Right forelimb (tissue), 1 donor: ENCODE measurements at regions not wholly inside any gene's neighbourhood (a gene's known extent, or its start where the extent isn't known, plus 50 kb on each side); places are given as distances from the start of the nearest gene placed in this dataset.
"Not testable (repeated sequence)": the region's sequence is repeated elsewhere in the genome, so short reads cannot be mapped to it uniquely, and the experiment has no call there.

Experiments
- DNase-seq: peaks from one replicate; pipeline ENCODE4 v3.0.0-alpha.2; 2018

GRCh38 chr5:171543148-171543815 is 123.8 kb downstream of the FGF18 start:
- DNase-seq = no peak

- DNase-seq = no peak
Measured at GRCh38 chr5:171544913-171545765, 125.7 kb downstream of the FGF18 start.

GRCh38 chr5:171549274-171549673 is 129.8 kb downstream of the FGF18 start:
- DNase-seq = peak; percentile 58

GRCh38 chr5:171553817-171554216 is 134.4 kb downstream of the FGF18 start:
- DNase-seq = not testable (repeated sequence)

GRCh38 chr5:171555160-171555559 is 135.7 kb downstream of the FGF18 start:
- DNase-seq = no peak

- DNase-seq = no peak
Measured at GRCh38 chr5:171562822-171563221, 143.4 kb downstream of the FGF18 start.

- DNase-seq = no peak
Measured at GRCh38 chr5:171568389-171568788, 148.9 kb downstream of the FGF18 start.

- DNase-seq = no peak
Measured at GRCh38 chr5:171569065-171569712, 149.7 kb downstream of the FGF18 start.

GRCh38 chr5:171570244-171570825 is 150.9 kb downstream of the FGF18 start:
- no peak for DNase-seq

GRCh38 chr5:171571663-171572062 is 152.2 kb downstream of the FGF18 start:
- DNase-seq = no peak

GRCh38 chr5:171573021-171573420 is 153.6 kb downstream of the FGF18 start:
- no peak for DNase-seq

- peak; percentile 53 for DNase-seq
Measured at GRCh38 chr5:171573451-171574225, 154.2 kb downstream of the FGF18 start.

GRCh38 chr5:171574376-171574775 is 154.9 kb downstream of the FGF18 start:
- peak; percentile 85 for DNase-seq

GRCh38 chr5:171575386-171575785 is 155.9 kb downstream of the FGF18 start:
- no peak for DNase-seq

- no peak for DNase-seq
Measured at GRCh38 chr5:171575808-171576207, 156.4 kb downstream of the FGF18 start.

- DNase-seq = peak; percentile 61
Measured at GRCh38 chr5:171577042-171577758, 157.8 kb downstream of the FGF18 start.

GRCh38 chr5:171578049-171578828 is 158.8 kb downstream of the FGF18 start:
- peak; percentile 62 for DNase-seq

- peak; percentile 56 for DNase-seq
Measured at GRCh38 chr5:171578829-171579491, 159.5 kb downstream of the FGF18 start.

GRCh38 chr5:171579976-171580411 is 160.5 kb downstream of the FGF18 start:
- DNase-seq = peak; percentile 74
